Type B pancreatic cell (in vitro differentiated cells): ENCODE measurements at regions not wholly inside any gene's neighbourhood (a gene's known extent, or its start where the extent isn't known, plus 50 kb on each side); places are given as distances from the start of the nearest gene placed in this dataset.
"Not testable (repeated sequence)": the region's sequence is repeated elsewhere in the genome, so short reads cannot be mapped to it uniquely, and the experiment has no call there.

Experiments
- DNase-seq: peaks from one replicate; pipeline ENCODE4 v3.0.0; 2021; ENCODE audit warnings: mixed read lengths; ENCODE audit not compliant: unreplicated experiment; ENCODE audit errors: extremely low spot score
- H3K27ac Mint-ChIP-seq: 2 replicates; pipeline ENCODE4 v1.8.0; 2021; ENCODE audit warnings: mild to moderate bottlenecking, mixed read lengths
- H3K27me3 Mint-ChIP-seq: 2 replicates; pipeline ENCODE4 v1.8.0; 2021; ENCODE audit warnings: mixed read lengths
- H3K36me3 Mint-ChIP-seq: 2 replicates; pipeline ENCODE4 v1.8.0; 2021; ENCODE audit warnings: mixed read lengths
- H3K4me1 Mint-ChIP-seq: one replicate; pipeline ENCODE4 v1.8.0; 2021; ENCODE audit warnings: mixed read lengths; ENCODE audit not compliant: unreplicated experiment
- H3K4me3 Mint-ChIP-seq: 2 replicates; pipeline ENCODE4 v1.8.0; 2021; ENCODE audit warnings: mild to moderate bottlenecking, mixed read lengths
- H3K9me3 Mint-ChIP-seq: 2 replicates; pipeline ENCODE4 v1.8.0; 2021; ENCODE audit warnings: mixed read lengths
- CTCF ChIP-seq: fragments of 200-600 bp; sonication (generic); conservative IDR thresholded peaks from 2 replicates; pipeline ENCODE4 v1.5.0; 2021; ENCODE audit warnings: antibody characterized with exemption, mild to moderate bottlenecking

GRCh38 chrX:108900333-108900732 lies 164.0 kb upstream of the IRS4 start:
- Mint-ChIP-seq H3K27me3 (no peaks in the 10 kb centered on the region), H3K9me3 (peaks cover 6% of the 10 kb centered on the region), H3K4me3 (no peak overlapping the region), H3K4me1 (no peaks in the 10 kb centered on the region), H3K36me3 (no peaks in the 10 kb centered on the region), H3K27ac (no peak overlapping the region)
- no peak for DNase-seq
- no peak for TF ChIP-seq CTCF

GRCh38 chrX:108896349-108896748 lies 160.0 kb upstream of the IRS4 start:
- not testable (repeated sequence) for H3K27me3 Mint-ChIP-seq, H3K36me3 Mint-ChIP-seq, H3K9me3 Mint-ChIP-seq, DNase-seq, H3K4me1 Mint-ChIP-seq, H3K4me3 Mint-ChIP-seq, H3K27ac Mint-ChIP-seq

- Mint-ChIP-seq H3K27me3 (no peaks in the 10 kb centered on the region), H3K9me3 (peaks cover 6% of the 10 kb centered on the region), H3K4me3 (no peak overlapping the region), H3K4me1 (no peaks in the 10 kb centered on the region), H3K36me3 (no peaks in the 10 kb centered on the region), H3K27ac (no peak overlapping the region)
- TF ChIP-seq CTCF: no peak
- DNase-seq: no peak
Measured at GRCh38 chrX:108892501-108892900, 156.1 kb upstream of the IRS4 start.

- TF ChIP-seq CTCF: no peak
- no peak overlapping the region for H3K27ac Mint-ChIP-seq
- no peaks in the 10 kb centered on the region for H3K4me1 Mint-ChIP-seq
- no peak for DNase-seq
- H3K9me3 Mint-ChIP-seq: no peaks in the 10 kb centered on the region
- H3K36me3 Mint-ChIP-seq: no peaks in the 10 kb centered on the region
- no peak overlapping the region for H3K4me3 Mint-ChIP-seq
- no peaks in the 10 kb centered on the region for H3K27me3 Mint-ChIP-seq
Measured at GRCh38 chrX:108875548-108875947, 139.2 kb upstream of the IRS4 start.

- H3K27ac Mint-ChIP-seq, H3K9me3 Mint-ChIP-seq, DNase-seq, H3K4me1 Mint-ChIP-seq, H3K36me3 Mint-ChIP-seq, H3K27me3 Mint-ChIP-seq, H3K4me3 Mint-ChIP-seq: not testable (repeated sequence)
Measured at GRCh38 chrX:108843039-108843438, 106.7 kb upstream of the IRS4 start.

GRCh38 chrX:108833993-108834392 lies 97.6 kb upstream of the IRS4 start:
- no peaks in the 10 kb centered on the region for H3K27me3 Mint-ChIP-seq
- no peaks in the 10 kb centered on the region for H3K4me1 Mint-ChIP-seq
- H3K9me3 Mint-ChIP-seq: no peaks in the 10 kb centered on the region
- DNase-seq: no peak
- no peak overlapping the region for H3K4me3 Mint-ChIP-seq
- TF ChIP-seq CTCF: no peak
- H3K36me3 Mint-ChIP-seq: no peaks in the 10 kb centered on the region
- no peak overlapping the region for H3K27ac Mint-ChIP-seq

GRCh38 chrX:108811891-108812290 lies 75.5 kb upstream of the IRS4 start:
- no peaks in the 10 kb centered on the region for H3K36me3 Mint-ChIP-seq
- H3K27me3 Mint-ChIP-seq: no peaks in the 10 kb centered on the region
- DNase-seq: no peak
- H3K4me3 Mint-ChIP-seq: no peak overlapping the region
- no peaks in the 10 kb centered on the region for H3K4me1 Mint-ChIP-seq
- peak; percentile 45 for TF ChIP-seq CTCF
- peaks cover 5% of the 10 kb centered on the region for H3K9me3 Mint-ChIP-seq
- no peak overlapping the region for H3K27ac Mint-ChIP-seq
